GM12878 (cell line): ENCODE measurements at regions not wholly inside any gene's neighbourhood (a gene's known extent, or its start where the extent isn't known, plus 50 kb on each side); places are given as distances from the start of the nearest gene placed in this dataset.

ENCODE experiments used
- ATAC-seq: fragments of 200-7000 bp; cut with Tn5 transposase; 3 replicates; pipeline ENCODE4 v1.9.1; 2020; ENCODE audit warnings: mild to moderate bottlenecking, moderate library complexity
- BruUV-seq: library from RNA; stranded (reverse); fragments of 400-500 nt; replicated peaks from 2 replicates; lab custom pipeline; 2021; lab: Mats Ljungman, UMichigan
- CTCF ChIA-PET: fragments of 300-600 bp; sonication (Branson Sonifier 250); formaldehyde crosslinking; extraction: SDS; loops from one replicate; lab custom pipeline; 2021; ENCODE audit warnings: inconsistent platforms; lab: Yijun Ruan, JAX
- POLR2A ChIA-PET: fragments of 350-600 bp; formaldehyde crosslinking; extraction: SDS; loops from one replicate; lab custom pipeline; 2021; ENCODE audit warnings: inconsistent platforms; lab: Charles Lee
- RAD21 ChIA-PET: fragments of 300-600 bp; sonication (Branson Sonifier 250); formaldehyde crosslinking; loops from one replicate; lab custom pipeline; 2023; ENCODE audit warnings: antibody characterized with exemption; ENCODE audit not compliant: unreplicated experiment; lab: Charles Lee
- SMC1A ChIA-PET: fragments of 300-600 bp; sonication (Branson Sonifier 250); formaldehyde crosslinking; loops from one replicate; lab custom pipeline; 2023; ENCODE audit not compliant: unreplicated experiment, uncharacterized antibody; lab: Charles Lee
- DNase-seq: peaks from one replicate; pipeline ENCODE4 v3.0.0-alpha.2; 2011; ENCODE audit warnings: low read depth, low spot score
- FAIRE-seq: peaks from 3 replicates; lab custom pipeline; 2011; peaks lifted over from hg19 to GRCh38; lab: Jason Lieb, UNC
- H2AFZ ChIP-seq: 2 replicates; pipeline ENCODE4 v1.6.0; 2011; ENCODE audit warnings: low read depth, low read length, control low read depth; ENCODE audit not compliant: control insufficient read depth
- H3K27ac ChIP-seq: 2 replicates; pipeline ENCODE4 v1.5.1; 2011; ENCODE audit warnings: control low read depth; ENCODE audit not compliant: control insufficient read depth, insufficient read depth
- H3K27me3 ChIP-seq, 2 experiments: replicated peaks in 1 of 2; 2 replicates each; pipeline versions ENCODE4 v1.6.0 to v1.6.1; 2011; ENCODE audit warnings: low read length in 1 of 2; ENCODE audit not compliant: control insufficient read depth in 2 of 2, insufficient read depth in 2 of 2
- H3K36me3 ChIP-seq, 2 experiments: 2 replicates each; pipeline ENCODE4 v1.5.1; 2011; ENCODE audit warnings: low read length in 1 of 2; ENCODE audit not compliant: control insufficient read depth in 2 of 2, insufficient read depth in 2 of 2
- H3K4me1 ChIP-seq: 2 replicates; pipeline ENCODE4 v1.6.1; 2011; ENCODE audit warnings: mild to moderate bottlenecking, low read length, moderate library complexity, mixed read lengths; ENCODE audit not compliant: control insufficient read depth, insufficient read depth
- H3K4me2 ChIP-seq: 2 replicates; pipeline ENCODE4 v1.6.0; 2011; ENCODE audit warnings: control low read depth; ENCODE audit not compliant: control insufficient read depth, insufficient read depth
- H3K4me3 ChIP-seq: fragments of 200-600 bp; sonication (generic); 2 replicates; pipeline ENCODE4 v1.5.1; 2016
- H3K79me2 ChIP-seq: 2 replicates; pipeline ENCODE4 v1.6.0; 2011; ENCODE audit warnings: low read length; ENCODE audit not compliant: control insufficient read depth, insufficient read depth
- H3K9ac ChIP-seq: 2 replicates; pipeline ENCODE4 v1.8.0; 2011; ENCODE audit warnings: low read length, control low read depth, mixed read lengths; ENCODE audit not compliant: control insufficient read depth, insufficient read depth
- H3K9me3 ChIP-seq: replicated peaks from 3 replicates; pipeline ENCODE4 v1.5.1; 2011; ENCODE audit warnings: mild to moderate bottlenecking, low read length; ENCODE audit not compliant: control insufficient read depth, insufficient read depth
- H4K20me1 ChIP-seq: 2 replicates; pipeline ENCODE4 v1.6.0; 2011; ENCODE audit not compliant: control insufficient read depth, insufficient read depth
- BCL11A ChIP-seq: IDR thresholded peaks from 2 replicates; pipeline ENCODE4 v1.6.1; 2011; ENCODE audit warnings: low read depth, low read length
- BHLHE40 ChIP-seq, 2 experiments: fragments of 450-650 bp in 1 of 2; IDR thresholded peaks; 2 replicates each; pipeline ENCODE4 v1.6.1; 2011 to 2017; ENCODE audit warnings: low read depth in 2 of 2, borderline replicate concordance in 1 of 2, improper control_type of control experiment in 1 of 2, low read length in 1 of 2, mild to moderate bottlenecking in 1 of 2
- KLF5 ChIP-seq: fragments of 450-650 bp; IDR thresholded peaks from 2 replicates; pipeline ENCODE4 v1.6.1; 2014; ENCODE audit warnings: mild to moderate bottlenecking; ENCODE audit not compliant: partially characterized antibody
- SIX5 ChIP-seq: IDR thresholded peaks from 2 replicates; pipeline ENCODE4 v1.6.1; 2011; ENCODE audit warnings: mild to moderate bottlenecking, low read depth, low read length, moderate library complexity; ENCODE audit not compliant: severe bottlenecking
- TARDBP ChIP-seq: IDR thresholded peaks from 2 replicates; pipeline ENCODE4 v1.6.1; 2016; ENCODE audit warnings: borderline replicate concordance
- WGBS: methylation state at CpG from one replicate; pipeline ENCODE4 v1.1.6; 2016; ENCODE audit warnings: low lambda C conversion rate; ENCODE audit not compliant: insufficient replicate concordance, insufficient coverage; ENCODE audit errors: missing lambda C conversion rate; 5-methylcytosine and 5-hydroxymethylcytosine counted together
- in situ Hi-C: fragments of 300-500 bp; cut with MboI; formaldehyde crosslinking; loops from 9 replicates; pipeline ENCODE4 v1.14.3; 2018; ENCODE audit warnings: mixed read lengths
- intact Hi-C: fragments of 100-400 bp; cut with micrococcal nuclease; formaldehyde crosslinking; loops from one replicate; pipeline ENCODE4 v1.14.2; 2022; ENCODE audit not compliant: unreplicated experiment
- TF ChIP-seq, protein P1 (sequence below): fragments of 450-650 bp; conservative IDR thresholded peaks from 2 replicates; pipeline ENCODE4 v1.6.1; 2017; ENCODE audit warnings: mild to moderate bottlenecking, moderate library complexity

DNA sequence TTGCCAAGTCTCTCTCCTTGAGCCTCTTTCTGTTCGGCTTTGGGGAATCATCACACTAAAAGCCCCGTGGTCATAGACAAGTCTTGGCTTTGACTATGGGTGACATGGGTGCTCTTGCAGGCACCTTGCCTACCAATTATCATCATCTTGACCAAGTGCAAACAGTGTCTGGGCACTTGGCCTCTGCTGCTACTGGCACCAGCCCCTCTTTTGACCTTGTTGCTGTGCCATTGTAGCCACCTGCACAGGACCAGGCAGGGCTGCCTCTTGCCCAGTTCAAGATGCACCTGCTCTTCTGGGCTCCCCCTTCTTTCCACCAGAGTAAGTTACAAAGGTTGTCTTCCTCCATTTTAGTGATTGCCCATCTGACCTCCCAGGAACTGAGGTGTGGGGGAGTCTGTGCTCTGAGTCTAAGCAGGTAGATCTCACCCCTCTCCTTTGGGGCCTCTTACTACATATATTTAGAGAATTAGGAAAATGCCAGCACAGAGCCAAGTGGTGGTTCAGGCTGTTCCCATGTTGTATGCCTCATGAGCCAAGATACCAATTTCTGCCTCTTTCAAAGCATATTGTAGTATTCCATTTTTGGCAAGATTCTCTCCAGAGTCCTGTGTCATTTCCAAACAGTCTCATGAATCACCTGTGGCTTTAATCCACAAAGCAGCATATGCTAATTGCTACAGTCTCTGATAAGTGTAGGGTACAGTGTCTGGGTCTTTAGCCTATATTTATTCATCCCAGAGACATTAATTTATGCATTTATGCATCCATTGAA, 142.9 kb upstream of the DAP start:
- RAD21 ChIA-PET, result no interaction called here
- intact Hi-C loops (no loop called here), in situ Hi-C loops (no loop called here)
- no peaks in the 10 kb centered on the region for H3K27me3 ChIP-seq
- WGBS, result 20% methylated on average over 2 of the region's 2 CpGs
- ATAC-seq, result no peak
- SMC1A ChIA-PET, result no interaction called here
- POLR2A ChIA-PET, result no interaction called here
- no peak for DNase-seq
- CTCF ChIA-PET, result no interaction called here
- TF ChIP-seq BCL11A (no peak), KLF5 (no peak), SIX5 (no peak), BHLHE40 (IDR thresholded peaks at IDR 0.05; ENCODE audit: borderline replicate concordance in 1 of 2, low read depth in 2 of 2, low read length in 1 of 2) (no peak), TARDBP (no peak)
- TF ChIP-seq, protein P1, sequence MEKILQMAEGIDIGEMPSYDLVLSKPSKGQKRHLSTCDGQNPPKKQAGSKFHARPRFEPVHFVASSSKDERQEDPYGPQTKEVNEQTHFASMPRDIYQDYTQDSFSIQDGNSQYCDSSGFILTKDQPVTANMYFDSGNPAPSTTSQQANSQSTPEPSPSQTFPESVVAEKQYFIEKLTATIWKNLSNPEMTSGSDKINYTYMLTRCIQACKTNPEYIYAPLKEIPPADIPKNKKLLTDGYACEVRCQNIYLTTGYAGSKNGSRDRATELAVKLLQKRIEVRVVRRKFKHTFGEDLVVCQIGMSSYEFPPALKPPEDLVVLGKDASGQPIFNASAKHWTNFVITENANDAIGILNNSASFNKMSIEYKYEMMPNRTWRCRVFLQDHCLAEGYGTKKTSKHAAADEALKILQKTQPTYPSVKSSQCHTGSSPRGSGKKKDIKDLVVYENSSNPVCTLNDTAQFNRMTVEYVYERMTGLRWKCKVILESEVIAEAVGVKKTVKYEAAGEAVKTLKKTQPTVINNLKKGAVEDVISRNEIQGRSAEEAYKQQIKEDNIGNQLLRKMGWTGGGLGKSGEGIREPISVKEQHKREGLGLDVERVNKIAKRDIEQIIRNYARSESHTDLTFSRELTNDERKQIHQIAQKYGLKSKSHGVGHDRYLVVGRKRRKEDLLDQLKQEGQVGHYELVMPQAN, result no peak
- no peaks in the 10 kb centered on the region for H3K36me3 ChIP-seq
- BruUV-seq, result no TSS peak
- no peak overlapping the region for H3K9ac ChIP-seq
- no peaks in the 10 kb centered on the region for H3K4me1 ChIP-seq
- no peak overlapping the region for H3K4me3 ChIP-seq
- H3K79me2 ChIP-seq, result no peaks in the 10 kb centered on the region
- no peak overlapping the region for H3K4me2 ChIP-seq
- FAIRE-seq, result no peak
- H3K27ac ChIP-seq, result no peak overlapping the region
- no peaks in the 10 kb centered on the region for H3K9me3 ChIP-seq
- H2AFZ ChIP-seq, result no peak overlapping the region
- H4K20me1 ChIP-seq, result no peaks in the 10 kb centered on the region
